Heart right ventricle (tissue), 16 donors: ENCODE measurements at regions not wholly inside any gene's neighbourhood (a gene's known extent, or its start where the extent isn't known, plus 50 kb on each side); places are given as distances from the start of the nearest gene placed in this dataset.

Source experiments
- ATAC-seq, 8 donors: fragments of 200-7000 bp; cut with Tn5 transposase; one replicate each; pipeline ENCODE4 v1.9.1; 2020; ENCODE audit warnings: mild to moderate bottlenecking in 8 of 8, moderate library complexity in 8 of 8, moderate number of reproducible peaks in 1 of 8
- DNase-seq, 2 donors: peaks; one replicate each; pipeline ENCODE4 v3.0.0-alpha.2; 2020
- H3K27ac ChIP-seq, 10 donors: fragments of 200-600 bp; sonication (generic) in 2 of 10; one replicate each; pipeline versions ENCODE4 v1.5.0 to v1.8.0; 2020 to 2022; ENCODE audit warnings: mild to moderate bottlenecking in 3 of 10
- H3K27me3 ChIP-seq, 7 donors: fragments of 200-600 bp; one replicate each; pipeline ENCODE4 v1.8.0; 2021 to 2022; ENCODE audit warnings: mild to moderate bottlenecking in 2 of 7
- H3K36me3 ChIP-seq, 9 donors: fragments of 200-600 bp; sonication (generic) in 1 of 9; one replicate each; pipeline versions ENCODE4 v1.5.0 to v1.8.0; 2020 to 2022; ENCODE audit warnings: mild to moderate bottlenecking in 2 of 9
- H3K4me1 ChIP-seq, 9 donors: fragments of 200-600 bp; sonication (generic) in 1 of 9; one replicate each; pipeline versions ENCODE4 v1.5.0 to v1.8.0; 2020 to 2022; ENCODE audit warnings: mild to moderate bottlenecking in 4 of 9
- H3K4me3 ChIP-seq, 10 donors: fragments of 200-600 bp; sonication (generic) in 2 of 10; one replicate each; pipeline versions ENCODE4 v1.5.0 to v1.8.0; 2020 to 2022; ENCODE audit warnings: mild to moderate bottlenecking in 7 of 10, moderate library complexity in 2 of 10
- H3K9me3 ChIP-seq, 11 donors: fragments of 200-600 bp in 10 of 11; sonication (generic) in 2 of 11; one replicate each; pipeline versions ENCODE4 v1.5.0 to v1.8.0; 2013 to 2022; ENCODE audit warnings: mild to moderate bottlenecking in 2 of 11, control low read depth in 1 of 11, moderate library complexity in 1 of 11
- WGBS, 2 donors: extraction: QIAGEN DNeasy Blood & Tissue Kit; methylation state at CpG; one replicate each; pipeline ENCODE4 v1.1.7; 2013; ENCODE audit warnings: inconsistent platforms in 1 of 2; 5-methylcytosine and 5-hydroxymethylcytosine counted together
- intact Hi-C, 10 donors: fragments of 100-400 bp; cut with DNase I; formaldehyde crosslinking; loops; one replicate each; pipeline versions ENCODE4 v1.11.1 to v1.14.2; 2022
- TF ChIP-seq, protein P1 (sequence below), 9 donors: fragments of 200-600 bp; sonication (generic) in 2 of 9; IDR thresholded peaks; one replicate each; pipeline versions ENCODE4 v1.5.0 to v1.8.0; 2021 to 2022; ENCODE audit warnings: antibody characterized with exemption in 9 of 9, mild to moderate bottlenecking in 5 of 9, moderate library complexity in 1 of 9
- donor health status: Arrhythmogenic right ventricular cardiomyopathy.
- donor health status: ischemic (EF 13 %, LVEDD 7.1; RV severe dilation, severe dysfunction).
- donor health status: healthy with polysubstance abuse.
- donor health status: DM: no; HTN: yes; CAD: no.
- donor health status: DM: no; HTN: no; CAD: no.
- donor health status: ischemic (EF 25% LVEDD 6.9; RV normal size, moderate dysfunction).
- donor health status: ischemic (EF 25% LVEDD 5.7; RV mildly dilated, moderate dysfunction).
- donor health status: healthy.
- donor health status: DM: yes; HTN: yes; CAD: no.
- donor health status: Ischemic cardiomyopathy.
- donor health status: ischemic (EF 35%, LVEDD 5.7; RV mildly dilated, moderate dysfunction).
- donor health status: nonischemic (EF 11% LVEDD 7.7; RV severe dilation, severe dysfunction).
- donor health status: DM: yes; HTN: yes; CAD: no.
- donor health status: PGD.
- donor health status: ischemic (EF 29% LVEDD 5.4; RV normal size, mild dysfunction).
- donor health status: nonischemic (EF 23%, LVEDD 6.1; RV moderate dilation, normal function).

- intact Hi-C loops, result no loop called here
- WGBS, 2 donors, result 77 to 78% methylated on average over 2 of the region's 2 CpGs
These were observed 1563.2 kb downstream of the KCNT2 start for GRCh38 chr1:195045072-195045471.

DNA sequence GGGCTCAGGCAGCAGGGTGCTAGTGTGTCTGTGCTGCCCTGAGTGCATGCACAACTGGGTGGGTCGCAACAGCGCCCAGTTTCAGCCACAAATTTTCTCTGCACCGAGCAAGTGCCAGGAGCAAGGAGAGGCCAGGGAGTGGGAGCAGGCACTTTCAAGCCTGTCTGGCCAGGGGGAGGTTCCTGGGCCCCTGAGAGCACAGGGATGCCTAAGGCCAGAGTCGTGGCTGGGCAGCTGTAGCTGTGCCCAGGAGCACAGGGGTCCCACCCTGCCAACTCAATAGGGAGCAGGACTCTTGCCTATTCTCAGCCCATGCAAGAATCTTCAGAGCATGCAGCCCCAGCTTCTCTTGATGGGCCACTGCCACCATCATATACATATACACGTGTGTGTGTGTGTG is 1577.4 kb downstream of the KCNT2 start:
- ATAC-seq (no peak), DNase-seq (no peak)
- Histone ChIP-seq H3K9me3 (peaks cover 0 to 17% (median 0%) of the 10 kb centered on the region in 11 donors), H3K36me3 (no peaks in the 10 kb centered on the region), H3K27ac (no peak overlapping the region), H3K4me1 (no peaks in the 10 kb centered on the region), H3K27me3 (no peaks in the 10 kb centered on the region), H3K4me3 (no peak overlapping the region)
- TF ChIP-seq, protein P1, sequence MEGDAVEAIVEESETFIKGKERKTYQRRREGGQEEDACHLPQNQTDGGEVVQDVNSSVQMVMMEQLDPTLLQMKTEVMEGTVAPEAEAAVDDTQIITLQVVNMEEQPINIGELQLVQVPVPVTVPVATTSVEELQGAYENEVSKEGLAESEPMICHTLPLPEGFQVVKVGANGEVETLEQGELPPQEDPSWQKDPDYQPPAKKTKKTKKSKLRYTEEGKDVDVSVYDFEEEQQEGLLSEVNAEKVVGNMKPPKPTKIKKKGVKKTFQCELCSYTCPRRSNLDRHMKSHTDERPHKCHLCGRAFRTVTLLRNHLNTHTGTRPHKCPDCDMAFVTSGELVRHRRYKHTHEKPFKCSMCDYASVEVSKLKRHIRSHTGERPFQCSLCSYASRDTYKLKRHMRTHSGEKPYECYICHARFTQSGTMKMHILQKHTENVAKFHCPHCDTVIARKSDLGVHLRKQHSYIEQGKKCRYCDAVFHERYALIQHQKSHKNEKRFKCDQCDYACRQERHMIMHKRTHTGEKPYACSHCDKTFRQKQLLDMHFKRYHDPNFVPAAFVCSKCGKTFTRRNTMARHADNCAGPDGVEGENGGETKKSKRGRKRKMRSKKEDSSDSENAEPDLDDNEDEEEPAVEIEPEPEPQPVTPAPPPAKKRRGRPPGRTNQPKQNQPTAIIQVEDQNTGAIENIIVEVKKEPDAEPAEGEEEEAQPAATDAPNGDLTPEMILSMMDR (IDR thresholded peaks at IDR 0.05), result no peak
- WGBS, 2 donors, result 77 to 84% methylated on average over 5 of the region's 5 CpGs
- intact Hi-C loops, result no loop called here

More at GRCh38 chr1:195045072-195045471, 1563.2 kb downstream of the KCNT2 start:
- H3K27ac ChIP-seq, result no peak overlapping the region
- no peaks in the 10 kb centered on the region for H3K9me3 ChIP-seq
- H3K36me3 ChIP-seq, result no peaks in the 10 kb centered on the region
- H3K4me3 ChIP-seq, result no peak overlapping the region
- DNase-seq (no peak), ATAC-seq (no peak)
- no peaks in the 10 kb centered on the region for H3K27me3 ChIP-seq
- H3K4me1 ChIP-seq, result no peaks in the 10 kb centered on the region
- TF ChIP-seq, protein P1 (IDR thresholded peaks at IDR 0.05), result no peak

DNA sequence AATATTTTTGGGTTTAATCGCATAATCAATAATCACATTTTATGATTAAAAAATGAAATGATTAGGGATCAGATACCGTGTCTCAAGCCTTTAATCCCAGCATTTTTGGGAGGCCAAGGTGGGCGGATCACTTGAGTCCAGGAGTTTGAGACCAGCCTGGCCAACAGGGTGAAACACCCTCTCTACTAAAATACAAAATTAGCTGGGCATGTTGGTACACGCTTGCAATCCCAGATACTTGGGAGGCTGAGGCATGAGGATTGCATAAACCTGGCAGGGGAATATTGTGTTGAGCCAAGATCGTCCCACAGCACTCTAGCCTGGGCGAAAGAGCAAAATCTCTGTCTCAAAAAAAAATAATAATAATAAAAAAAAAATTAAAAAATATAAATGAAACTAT is 1581.4 kb downstream of the KCNT2 start:
- DNase-seq (no peak), ATAC-seq (no peak)
- Histone ChIP-seq H3K4me1 (no peaks in the 10 kb centered on the region), H3K9me3 (peaks cover 0 to 13% (median 0%) of the 10 kb centered on the region in 11 donors), H3K27ac (no peak overlapping the region), H3K4me3 (no peak overlapping the region), H3K36me3 (no peaks in the 10 kb centered on the region), H3K27me3 (no peaks in the 10 kb centered on the region)
- TF ChIP-seq, protein P1 (IDR thresholded peaks at IDR 0.05), result no peak
- 78 to 86% methylated on average over 6 of the region's 6 CpGs for WGBS, 2 donors
- intact Hi-C loops, result no loop called here

- intact Hi-C loops, result no loop called here
- no peak for ATAC-seq
- TF ChIP-seq, protein P1 (IDR thresholded peaks at IDR 0.05), result no peak
- no peaks in the 10 kb centered on the region for H3K36me3 ChIP-seq
- H3K4me1 ChIP-seq, result no peaks in the 10 kb centered on the region
- H3K4me3 ChIP-seq, result no peak overlapping the region
- DNase-seq, result no peak
- 75 to 78% methylated on average over 1 of the region's 1 CpG for WGBS, 2 donors
- no peaks in the 10 kb centered on the region for H3K27me3 ChIP-seq
- peaks cover 0 to 4% (median 0%) of the 10 kb centered on the region in 11 donors for H3K9me3 ChIP-seq
- no peak overlapping the region for H3K27ac ChIP-seq
These were observed 1588.9 kb downstream of the KCNT2 start for GRCh38 chr1:195019385-195019784.
